ENCODE measurements at regions not wholly inside any gene's neighbourhood (a gene's known extent, or its start where the extent isn't known, plus 50 kb on each side); places are given as distances from the start of the nearest gene placed in this dataset.

- TF ChIP-seq EP300 (IDR thresholded peaks at IDR 0.05): no peak
- TF ChIP-seq POLR2A (IDR thresholded peaks at IDR 0.05): no peak
- TF ChIP-seq CTCF (IDR thresholded peaks at IDR 0.05): no peak
Measured at GRCh38 chr3:115402651-115403050, 220.7 kb upstream of the GAP43 start.

All from suprapubic skin (tissue), 3 donors.